Lung (tissue), 11 donors: ENCODE measurements at regions not wholly inside any gene's neighbourhood (a gene's known extent, or its start where the extent isn't known, plus 50 kb on each side); places are given as distances from the start of the nearest gene placed in this dataset.

Experiments used
- ATAC-seq: fragments of 200-7000 bp; cut with Tn5 transposase; one replicate; pipeline ENCODE4 v1.9.1; 2020; ENCODE audit warnings: moderate number of reproducible peaks; ENCODE audit not compliant: insufficient read depth, low FRiP score
- DNase-seq, 3 donors: peaks; one replicate each; pipeline ENCODE4 v3.0.0-alpha.2; 2013 to 2017
- H3K27ac ChIP-seq, 2 donors: one replicate each; pipeline ENCODE4 v1.5.1; 2013; ENCODE audit warnings: mild to moderate bottlenecking in 2 of 2, moderate library complexity in 2 of 2, control low read depth in 1 of 2, inconsistent platforms in 1 of 2, low read depth in 1 of 2, low read length in 1 of 2
- H3K27me3 ChIP-seq, 3 donors: one replicate each; pipeline ENCODE4 v1.5.1; 2013; ENCODE audit warnings: low read length in 2 of 3; ENCODE audit not compliant: control insufficient read depth in 3 of 3, insufficient read depth in 3 of 3
- H3K36me3 ChIP-seq, 4 donors: one replicate each; pipeline ENCODE4 v1.5.1; 2013; ENCODE audit warnings: low read length in 4 of 4, mild to moderate bottlenecking in 1 of 4, moderate library complexity in 1 of 4; ENCODE audit not compliant: control insufficient read depth in 4 of 4, insufficient read depth in 4 of 4
- H3K4me1 ChIP-seq, 5 donors: one replicate each; pipeline ENCODE4 v1.5.1; 2013; ENCODE audit warnings: low read length in 5 of 5, mild to moderate bottlenecking in 2 of 5, moderate library complexity in 1 of 5; ENCODE audit not compliant: control insufficient read depth in 5 of 5, insufficient read depth in 5 of 5
- H3K4me3 ChIP-seq: one replicate; pipeline ENCODE4 v1.5.1; 2013; ENCODE audit warnings: mild to moderate bottlenecking, control low read depth, moderate library complexity
- H3K9ac ChIP-seq, 2 donors: one replicate each; pipeline ENCODE4 v1.5.1; 2013; ENCODE audit warnings: low read length in 2 of 2, control low read depth in 1 of 2; ENCODE audit not compliant: insufficient read depth in 1 of 2
- H3K9me3 ChIP-seq, 4 donors: one replicate each; pipeline ENCODE4 v1.5.1; 2013; ENCODE audit warnings: low read length in 3 of 4, mild to moderate bottlenecking in 1 of 4, moderate library complexity in 1 of 4; ENCODE audit not compliant: control insufficient read depth in 4 of 4, insufficient read depth in 3 of 4
- WGBS, 2 donors: extraction: QIAGEN DNeasy Blood & Tissue Kit; methylation state at CpG; one replicate each; pipeline ENCODE4 v1.1.7; 2013; 5-methylcytosine and 5-hydroxymethylcytosine counted together
- TF ChIP-seq, protein P1 (sequence below): IDR thresholded peaks from 2 replicates; pipeline ENCODE4 v1.5.1; 2012; ENCODE audit warnings: mild to moderate bottlenecking; ENCODE audit errors: control extremely low read depth, extremely low read depth
- donor health status: control.
- donor health status: control.
- donor health status: Bipolar disorder and iron deficiency.
- donor health status: healthy.
- donor health status: DM: yes; HTN: yes; CAD: no.

GRCh38 chr20:51211191-51211590 is 188.3 kb upstream of the KCNG1 start:
- DNase-seq (no peak), ATAC-seq (no peak)
- 85 to 88% methylated on average over 2 of the region's 2 CpGs for WGBS, 2 donors
- Histone ChIP-seq H3K9ac (no peak overlapping the region), H3K4me3 (no peak overlapping the region), H3K9me3 (peaks cover 0 to 1% (median under 1%) of the 10 kb centered on the region in 4 donors), H3K36me3 (no peaks in the 10 kb centered on the region), H3K27me3 (peaks cover 0 to 3% (median 0%) of the 10 kb centered on the region in 3 donors), H3K4me1 (no peaks in the 10 kb centered on the region), H3K27ac (no peak overlapping the region)
- TF ChIP-seq, protein P1, sequence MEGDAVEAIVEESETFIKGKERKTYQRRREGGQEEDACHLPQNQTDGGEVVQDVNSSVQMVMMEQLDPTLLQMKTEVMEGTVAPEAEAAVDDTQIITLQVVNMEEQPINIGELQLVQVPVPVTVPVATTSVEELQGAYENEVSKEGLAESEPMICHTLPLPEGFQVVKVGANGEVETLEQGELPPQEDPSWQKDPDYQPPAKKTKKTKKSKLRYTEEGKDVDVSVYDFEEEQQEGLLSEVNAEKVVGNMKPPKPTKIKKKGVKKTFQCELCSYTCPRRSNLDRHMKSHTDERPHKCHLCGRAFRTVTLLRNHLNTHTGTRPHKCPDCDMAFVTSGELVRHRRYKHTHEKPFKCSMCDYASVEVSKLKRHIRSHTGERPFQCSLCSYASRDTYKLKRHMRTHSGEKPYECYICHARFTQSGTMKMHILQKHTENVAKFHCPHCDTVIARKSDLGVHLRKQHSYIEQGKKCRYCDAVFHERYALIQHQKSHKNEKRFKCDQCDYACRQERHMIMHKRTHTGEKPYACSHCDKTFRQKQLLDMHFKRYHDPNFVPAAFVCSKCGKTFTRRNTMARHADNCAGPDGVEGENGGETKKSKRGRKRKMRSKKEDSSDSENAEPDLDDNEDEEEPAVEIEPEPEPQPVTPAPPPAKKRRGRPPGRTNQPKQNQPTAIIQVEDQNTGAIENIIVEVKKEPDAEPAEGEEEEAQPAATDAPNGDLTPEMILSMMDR, result no peak

GRCh38 chr20:51210084-51210483 is 187.2 kb upstream of the KCNG1 start:
- Histone ChIP-seq H3K27ac (no peak overlapping the region), H3K9ac (no peak overlapping the region), H3K36me3 (no peaks in the 10 kb centered on the region), H3K27me3 (peaks cover 0 to 3% (median 0%) of the 10 kb centered on the region in 3 donors), H3K4me1 (no peaks in the 10 kb centered on the region), H3K4me3 (no peak overlapping the region), H3K9me3 (no peaks in the 10 kb centered on the region)
- TF ChIP-seq, protein P1, result no peak
- 31 to 71% methylated on average over 1 of the region's 1 CpG for WGBS, 2 donors
- no peak for DNase-seq
- no peak for ATAC-seq

DNA sequence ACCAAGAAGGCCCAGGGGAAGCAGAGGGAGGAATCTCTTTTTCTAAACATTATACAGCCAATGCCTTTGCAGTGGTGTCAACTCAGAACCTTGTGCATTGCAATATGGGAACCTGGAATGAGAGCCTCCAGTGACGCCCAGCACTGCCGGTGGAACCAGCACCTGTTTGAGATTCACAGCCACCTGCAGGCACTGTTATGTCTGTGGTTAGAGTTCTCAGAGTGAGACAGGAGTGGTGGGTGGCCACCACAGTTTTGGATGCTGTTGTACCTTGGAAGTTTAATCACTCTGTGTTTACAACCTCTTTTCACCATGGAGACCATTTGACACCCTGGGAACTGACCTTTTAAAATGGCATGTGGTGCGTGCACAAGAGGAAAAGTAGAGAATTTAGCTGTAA is 185.3 kb upstream of the KCNG1 start:
- H3K27me3 ChIP-seq, result peaks cover 0 to 3% (median 0%) of the 10 kb centered on the region in 3 donors
- H3K9ac ChIP-seq, result no peak overlapping the region
- H3K9me3 ChIP-seq, result no peaks in the 10 kb centered on the region
- TF ChIP-seq, protein P1, result no peak
- 66 to 84% methylated on average over 3 of the region's 3 CpGs for WGBS, 2 donors
- H3K36me3 ChIP-seq, result no peaks in the 10 kb centered on the region
- H3K27ac ChIP-seq, result no peak overlapping the region
- no peak overlapping the region for H3K4me3 ChIP-seq
- H3K4me1 ChIP-seq, result no peaks in the 10 kb centered on the region
- ATAC-seq, result no peak
- DNase-seq, result no peak

DNA sequence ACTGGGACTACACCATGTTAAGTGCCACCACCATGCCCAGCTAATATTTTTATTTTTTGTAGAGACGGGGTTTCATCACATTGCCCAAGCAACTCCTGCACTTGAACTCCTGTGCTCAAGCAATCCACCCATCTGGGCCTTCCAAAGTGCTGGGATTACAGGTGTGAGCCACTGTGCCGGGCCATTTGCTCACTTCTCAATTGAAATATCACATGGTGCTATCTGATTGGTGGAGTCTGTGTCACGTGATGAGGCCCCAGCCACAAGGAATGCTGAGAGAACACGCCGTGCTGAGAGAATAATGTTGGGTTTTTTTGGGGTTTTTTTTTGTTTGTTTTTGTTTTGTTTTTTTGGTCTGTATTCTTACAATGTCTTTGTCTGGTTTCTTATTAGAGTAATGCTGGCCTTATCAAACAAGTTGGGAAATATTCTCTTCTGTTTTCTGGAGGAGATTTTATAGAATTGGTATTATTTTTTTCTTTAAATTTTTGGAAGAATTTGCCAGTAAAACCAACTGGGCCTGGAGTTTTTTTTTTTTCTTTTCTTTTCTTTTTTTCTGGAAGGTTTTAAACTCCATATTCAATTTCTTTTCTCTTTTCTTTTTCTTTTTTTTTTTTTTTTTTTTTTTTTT is 183.2 kb upstream of the KCNG1 start:
- WGBS, 2 donors, result 88 to 90% methylated on average over 5 of the region's 5 CpGs
- Histone ChIP-seq H3K9ac (no peak overlapping the region), H3K27ac (no peak overlapping the region), H3K36me3 (no peaks in the 10 kb centered on the region), H3K4me1 (no peaks in the 10 kb centered on the region), H3K4me3 (no peak overlapping the region), H3K27me3 (peaks cover 0 to 3% (median 0%) of the 10 kb centered on the region in 3 donors), H3K9me3 (no peaks in the 10 kb centered on the region)
- DNase-seq, result no peak
- TF ChIP-seq, protein P1, result no peak
- no peak for ATAC-seq
